Skeletal muscle satellite cell (primary cell): ENCODE measurements at regions not wholly inside any gene's neighbourhood (a gene's known extent, or its start where the extent isn't known, plus 50 kb on each side); places are given as distances from the start of the nearest gene placed in this dataset.

ENCODE experiments used
- H3K27me3 ChIP-seq: 2 replicates; pipeline ENCODE4 v1.7.0; 2013; ENCODE audit warnings: low read length; ENCODE audit not compliant: control insufficient read depth, insufficient read depth
- H3K36me3 ChIP-seq: 2 replicates; pipeline ENCODE4 v1.7.0; 2013; ENCODE audit warnings: mild to moderate bottlenecking, control low read depth, low read length; ENCODE audit not compliant: insufficient read depth
- H3K4me1 ChIP-seq: 2 replicates; pipeline ENCODE4 v1.7.0; 2013; ENCODE audit warnings: low read length; ENCODE audit not compliant: control insufficient read depth, insufficient read depth
- H3K4me2 ChIP-seq: 2 replicates; pipeline ENCODE4 v1.7.0; 2013; ENCODE audit warnings: mild to moderate bottlenecking, low read length
- H3K4me3 ChIP-seq: 2 replicates; pipeline ENCODE4 v1.7.0; 2013; ENCODE audit warnings: low read length
- H3K9ac ChIP-seq: 2 replicates; pipeline ENCODE4 v1.7.0; 2013; ENCODE audit warnings: mild to moderate bottlenecking, low read depth, low read length, moderate library complexity
- H3K9me3 ChIP-seq: replicated peaks from 2 replicates; pipeline ENCODE4 v1.7.0; 2013; ENCODE audit warnings: mild to moderate bottlenecking, control low read depth, low read length

- no peaks in the 10 kb centered on the region for H3K9me3 ChIP-seq
- H3K4me3 ChIP-seq: no peak overlapping the region
- no peak overlapping the region for H3K9ac ChIP-seq
- no peaks in the 10 kb centered on the region for H3K36me3 ChIP-seq
- peaks cover 31% of the 10 kb centered on the region for H3K27me3 ChIP-seq
- H3K4me1 ChIP-seq: peaks cover 10% of the 10 kb centered on the region
- no peak overlapping the region for H3K4me2 ChIP-seq
Observed at GRCh38 chr22:22400964-22401363, 107.6 kb downstream of the ZNF280B start.

DNA sequence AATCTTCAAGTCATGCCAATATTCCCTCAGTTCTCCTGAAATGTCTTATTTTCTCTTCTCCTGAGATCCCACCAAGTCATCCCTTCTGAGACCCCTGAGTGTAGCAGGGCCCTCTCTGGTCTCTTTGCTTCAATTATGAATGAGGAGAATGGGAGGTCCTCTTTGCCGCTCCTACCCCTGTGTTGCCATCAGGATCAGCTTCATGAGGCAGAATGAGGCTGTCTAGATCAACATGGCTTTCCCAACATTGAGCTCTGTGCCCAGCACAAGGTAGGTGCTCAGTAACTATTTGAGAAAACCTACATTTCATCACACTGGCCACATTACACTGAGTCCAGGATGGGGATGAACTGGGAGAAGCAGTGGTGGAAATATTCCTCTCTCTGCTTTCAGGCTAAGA is 107.2 kb downstream of the ZNF280B start:
- no peak overlapping the region for H3K4me2 ChIP-seq
- H3K4me1 ChIP-seq: peaks cover 10% of the 10 kb centered on the region
- no peak overlapping the region for H3K9ac ChIP-seq
- H3K4me3 ChIP-seq: no peak overlapping the region
- H3K27me3 ChIP-seq: peaks cover 28% of the 10 kb centered on the region
- H3K36me3 ChIP-seq: no peaks in the 10 kb centered on the region
- no peaks in the 10 kb centered on the region for H3K9me3 ChIP-seq

DNA sequence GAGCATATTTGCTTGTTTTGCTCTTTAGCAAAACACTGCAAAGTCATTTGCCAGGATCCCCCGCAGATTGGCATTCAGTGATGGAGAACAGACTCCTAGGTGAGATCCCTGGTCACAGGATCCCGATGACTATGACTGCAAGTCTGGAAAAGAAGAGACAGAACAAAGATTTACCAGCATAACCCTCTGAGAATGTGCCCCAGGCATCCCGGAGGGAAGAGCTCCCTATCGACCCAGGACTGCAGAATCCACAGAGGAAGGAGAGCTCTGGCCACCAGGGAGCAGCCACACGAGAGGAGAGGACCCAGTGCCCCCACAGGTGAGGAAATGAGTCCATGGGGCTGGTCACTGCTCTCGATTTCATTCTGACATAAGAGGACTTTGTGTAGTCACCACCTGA is 105.2 kb downstream of the ZNF280B start:
- Histone ChIP-seq H3K4me2 (no peak overlapping the region), H3K4me3 (no peak overlapping the region), H3K27me3 (peaks cover 22% of the 10 kb centered on the region), H3K9me3 (no peaks in the 10 kb centered on the region), H3K4me1 (no peaks in the 10 kb centered on the region), H3K36me3 (no peaks in the 10 kb centered on the region), H3K9ac (no peak overlapping the region)

- Histone ChIP-seq H3K9me3 (no peaks in the 10 kb centered on the region), H3K4me1 (no peaks in the 10 kb centered on the region), H3K4me3 (no peak overlapping the region), H3K27me3 (peaks cover 27% of the 10 kb centered on the region), H3K9ac (no peak overlapping the region), H3K36me3 (no peaks in the 10 kb centered on the region), H3K4me2 (no peak overlapping the region)
Observed at GRCh38 chr22:22403771-22404170, 104.8 kb downstream of the ZNF280B start.

- H3K9me3 ChIP-seq: no peaks in the 10 kb centered on the region
- H3K4me2 ChIP-seq: no peak overlapping the region
- H3K4me1 ChIP-seq: no peaks in the 10 kb centered on the region
- no peak overlapping the region for H3K4me3 ChIP-seq
- peaks cover 30% of the 10 kb centered on the region for H3K27me3 ChIP-seq
- H3K36me3 ChIP-seq: no peaks in the 10 kb centered on the region
- no peak overlapping the region for H3K9ac ChIP-seq
Observed at GRCh38 chr22:22404598-22405284, 103.8 kb downstream of the ZNF280B start.

GRCh38 chr22:22406445-22407027 is 102.0 kb downstream of the ZNF280B start:
- peaks cover 26% of the 10 kb centered on the region for H3K27me3 ChIP-seq
- H3K4me2 ChIP-seq: no peak overlapping the region
- H3K4me1 ChIP-seq: no peaks in the 10 kb centered on the region
- H3K4me3 ChIP-seq: no peak overlapping the region
- H3K9me3 ChIP-seq: no peaks in the 10 kb centered on the region
- no peaks in the 10 kb centered on the region for H3K36me3 ChIP-seq
- no peak overlapping the region for H3K9ac ChIP-seq

- H3K4me3 ChIP-seq: no peak overlapping the region
- no peaks in the 10 kb centered on the region for H3K4me1 ChIP-seq
- no peaks in the 10 kb centered on the region for H3K9me3 ChIP-seq
- H3K9ac ChIP-seq: no peak overlapping the region
- H3K36me3 ChIP-seq: no peaks in the 10 kb centered on the region
- no peak overlapping the region for H3K4me2 ChIP-seq
- peaks cover 25% of the 10 kb centered on the region for H3K27me3 ChIP-seq
Observed at GRCh38 chr22:22407061-22407460, 101.5 kb downstream of the ZNF280B start.

GRCh38 chr22:22408269-22408668 is 100.3 kb downstream of the ZNF280B start:
- Histone ChIP-seq H3K4me1 (no peaks in the 10 kb centered on the region), H3K27me3 (peaks cover 30% of the 10 kb centered on the region), H3K36me3 (no peaks in the 10 kb centered on the region), H3K9me3 (no peaks in the 10 kb centered on the region), H3K9ac (no peak overlapping the region), H3K4me3 (no peak overlapping the region), H3K4me2 (no peak overlapping the region)

DNA sequence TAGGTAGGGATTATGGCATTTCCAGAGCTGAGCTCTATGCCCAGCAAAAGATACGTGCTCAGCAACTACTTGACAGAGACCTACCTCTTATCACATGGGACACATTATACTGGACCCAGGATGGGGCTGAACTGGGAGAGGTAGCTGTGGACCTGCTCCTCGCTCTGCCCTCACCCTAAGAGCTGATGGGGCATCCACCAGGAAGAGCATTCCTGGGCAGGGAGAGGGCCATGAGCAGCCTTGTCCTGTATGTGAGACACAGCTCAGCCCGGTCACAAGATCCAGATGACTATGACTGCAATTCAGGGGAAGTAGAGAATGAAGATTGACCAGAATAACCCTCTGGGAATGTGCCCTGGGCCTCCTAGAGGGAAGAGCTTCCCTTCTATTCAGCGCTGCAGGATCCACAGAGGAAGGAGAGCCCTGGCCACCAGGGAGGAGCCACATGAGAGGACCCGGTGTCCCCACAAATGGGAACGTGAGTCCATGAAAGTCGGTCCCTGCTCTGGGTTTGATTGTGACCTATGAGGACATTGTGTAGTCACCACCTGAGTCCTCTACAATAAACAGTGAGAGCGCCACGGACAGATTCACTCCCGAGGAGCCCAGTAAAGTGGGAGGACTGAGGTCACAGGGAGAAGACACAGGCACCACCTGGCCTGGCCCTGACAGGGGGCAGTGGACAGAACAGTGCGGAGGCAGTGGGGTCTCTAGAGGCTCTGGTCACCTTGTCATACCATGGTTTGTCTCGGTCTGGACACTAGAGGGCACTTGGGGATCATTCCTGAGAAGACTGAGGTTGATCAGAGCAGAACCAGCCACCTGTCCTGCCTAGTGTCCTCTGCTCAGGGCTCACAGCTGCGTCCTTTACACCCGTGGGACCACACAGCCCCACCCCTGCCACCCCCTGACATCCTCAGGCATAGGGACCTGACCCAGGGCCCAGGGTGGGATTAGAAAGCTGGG is 99.5 kb downstream of the ZNF280B start:
- no peak overlapping the region for H3K9ac ChIP-seq
- H3K27me3 ChIP-seq: peaks cover 32% of the 10 kb centered on the region
- no peaks in the 10 kb centered on the region for H3K9me3 ChIP-seq
- H3K4me2 ChIP-seq: no peak overlapping the region
- H3K4me1 ChIP-seq: no peaks in the 10 kb centered on the region
- no peak overlapping the region for H3K4me3 ChIP-seq
- H3K36me3 ChIP-seq: no peaks in the 10 kb centered on the region

- H3K9ac ChIP-seq: no peak overlapping the region
Observed at GRCh38 chr22:22410121-22410520, 98.4 kb downstream of the ZNF280B start.

DNA sequence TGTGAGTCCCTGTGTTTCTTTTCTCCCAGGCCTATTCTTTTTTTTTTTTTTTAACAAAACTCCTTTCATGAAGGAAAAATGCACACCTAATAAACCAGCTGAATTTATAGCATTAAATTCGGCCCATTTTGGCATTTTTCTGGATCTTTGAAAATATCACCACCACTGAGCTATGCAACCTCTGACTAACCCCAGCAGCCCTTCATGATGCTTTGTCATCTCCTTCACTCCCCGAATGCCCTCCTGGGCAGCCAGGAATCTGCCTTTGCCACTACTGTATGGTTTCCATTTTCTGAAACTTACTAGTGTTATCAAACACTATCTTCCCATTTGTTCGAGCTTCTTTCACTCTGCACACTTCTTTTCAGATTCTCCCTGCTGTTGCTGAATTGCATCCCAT is 97.9 kb downstream of the ZNF280B start:
- H3K36me3 ChIP-seq: no peaks in the 10 kb centered on the region
- H3K4me1 ChIP-seq: no peaks in the 10 kb centered on the region
- H3K9me3 ChIP-seq: no peaks in the 10 kb centered on the region
- no peak overlapping the region for H3K9ac ChIP-seq
- H3K4me3 ChIP-seq: no peak overlapping the region
- no peak overlapping the region for H3K4me2 ChIP-seq
- H3K27me3 ChIP-seq: peaks cover 49% of the 10 kb centered on the region

More at GRCh38 chr22:22410121-22410520, 98.4 kb downstream of the ZNF280B start:
- H3K9me3 ChIP-seq: no peaks in the 10 kb centered on the region
- H3K27me3 ChIP-seq: peaks cover 43% of the 10 kb centered on the region
- no peak overlapping the region for H3K4me2 ChIP-seq
- no peaks in the 10 kb centered on the region for H3K36me3 ChIP-seq
- no peak overlapping the region for H3K4me3 ChIP-seq
- no peaks in the 10 kb centered on the region for H3K4me1 ChIP-seq
